ENCODE measurements at regions not wholly inside any gene's neighbourhood (a gene's known extent, or its start where the extent isn't known, plus 50 kb on each side); places are given as distances from the start of the nearest gene placed in this dataset.

DNA sequence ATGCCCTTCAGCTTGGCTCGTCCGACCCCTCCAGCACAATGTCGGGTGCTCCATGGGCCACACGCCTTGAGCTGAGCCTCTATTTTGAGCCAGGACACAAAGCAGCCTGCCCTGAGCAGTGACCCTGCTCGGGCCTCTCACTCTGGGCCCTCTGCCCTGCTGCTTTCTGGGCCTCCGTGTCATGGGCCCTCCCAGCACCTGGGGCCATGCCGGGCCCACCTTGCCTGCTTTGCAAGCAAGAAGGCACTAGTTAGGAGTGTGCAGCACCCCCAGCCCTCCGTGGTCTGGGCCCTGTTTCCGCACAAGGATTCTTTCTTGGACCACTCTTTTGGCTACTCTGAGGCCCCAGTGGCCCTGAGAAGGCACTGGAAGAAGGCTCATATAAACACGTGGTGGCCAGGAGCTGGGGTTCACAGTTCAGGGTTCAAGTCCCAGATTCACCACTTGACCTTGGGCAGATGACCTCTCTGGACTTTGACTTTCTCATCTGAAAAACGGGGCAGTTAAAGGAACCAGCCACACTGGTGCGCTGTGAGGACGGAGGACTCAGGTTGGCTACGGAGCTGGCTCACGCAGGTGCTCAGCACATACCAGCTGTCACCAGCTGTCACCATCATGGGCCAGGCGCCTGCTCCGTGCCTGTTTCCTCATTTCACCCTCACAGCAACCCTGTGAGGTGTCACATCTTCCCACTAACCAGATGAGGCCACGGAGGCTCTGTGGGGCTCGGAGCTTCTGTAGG is 166.0 kb upstream of the GSE1 start:
- no peak overlapping the region for H2BK20ac ChIP-seq (ENCODE audit: low read depth, low read length)
- intact Hi-C loops (cut with micrococcal nuclease) = no loop called here
- H3K56ac ChIP-seq (ENCODE audit: extremely low read depth, insufficient read depth, low read length) = no peak overlapping the region
- ATAC-seq (ENCODE audit: low read depth) (no peak), DNase-seq (no peak)
- no peak overlapping the region for H3K4me2 ChIP-seq (ENCODE audit: low read depth, low read length)
- H3K79me1 ChIP-seq (ENCODE audit: low read depth in 1 of 2, low read length in 2 of 2) = peaks cover 4 to 8% of the 10 kb centered on the region in 2 experiments; a peak in 1 of 4 replicates
- no peaks in the 10 kb centered on the region for H3K9me1 ChIP-seq (ENCODE audit: insufficient read depth, low read length)
- no TSS peak for BruUV-seq (replicated peaks)
- WGBS, 2 experiments (ENCODE audit: extremely low coverage in 2 of 2, insufficient read length in 1 of 2) = 85% methylated on average over 10 of the region's 19 CpGs; no CpG with 5 or more reads in 1 of the 2 experiments
- no peak overlapping the region for H3K14ac ChIP-seq (replicated peaks; ENCODE audit: low read depth, low read length)
- H2BK5ac ChIP-seq (ENCODE audit: low read depth, low read length, poor library complexity, severe bottlenecking) = no peak overlapping the region
- no peaks in the 10 kb centered on the region for H3K36me3 ChIP-seq (ENCODE audit: control insufficient read depth, insufficient read depth, low read length)
- CTCF ChIA-PET = no interaction called here
- H3K9me3 ChIP-seq (ENCODE audit: control insufficient read depth, insufficient read depth, low read length) = no peaks in the 10 kb centered on the region
- POLR2A ChIA-PET (ENCODE audit: unreplicated experiment) = no interaction called here
- no peak overlapping the region for H2AK9ac ChIP-seq (replicated peaks; ENCODE audit: low read depth, low read length, poor library complexity)
- H2BK120ac ChIP-seq (ENCODE audit: low read depth, low read length) = no peak overlapping the region
- no peaks in the 10 kb centered on the region for H3K4me1 ChIP-seq (ENCODE audit: control insufficient read depth, insufficient read depth, low read length)
- H3K18ac ChIP-seq (ENCODE audit: low read depth, low read length) = no peak overlapping the region
- no peak overlapping the region for H3K4ac ChIP-seq (ENCODE audit: low read depth, low read length)
- in situ Hi-C loops (cut with MboI; ENCODE audit: low sequenced_read_pairs) = no loop called here
- H2BK15ac ChIP-seq (ENCODE audit: low read depth, low read length) = no peak overlapping the region
- dilution Hi-C loops (cut with HindIII; ENCODE audit: low sequenced_read_pairs, unreplicated experiment) = no loop called here
- no peak overlapping the region for H2AK5ac ChIP-seq (ENCODE audit: low read depth, low read length)
- H4K91ac ChIP-seq (ENCODE audit: insufficient read depth, low read depth, low read length) = no peak overlapping the region
- no peak overlapping the region for H3K9ac ChIP-seq (ENCODE audit: low read depth, low read length)
- no peak overlapping the region for H4K5ac ChIP-seq (ENCODE audit: low read depth, low read length)
- TF ChIP-seq, protein P1, sequence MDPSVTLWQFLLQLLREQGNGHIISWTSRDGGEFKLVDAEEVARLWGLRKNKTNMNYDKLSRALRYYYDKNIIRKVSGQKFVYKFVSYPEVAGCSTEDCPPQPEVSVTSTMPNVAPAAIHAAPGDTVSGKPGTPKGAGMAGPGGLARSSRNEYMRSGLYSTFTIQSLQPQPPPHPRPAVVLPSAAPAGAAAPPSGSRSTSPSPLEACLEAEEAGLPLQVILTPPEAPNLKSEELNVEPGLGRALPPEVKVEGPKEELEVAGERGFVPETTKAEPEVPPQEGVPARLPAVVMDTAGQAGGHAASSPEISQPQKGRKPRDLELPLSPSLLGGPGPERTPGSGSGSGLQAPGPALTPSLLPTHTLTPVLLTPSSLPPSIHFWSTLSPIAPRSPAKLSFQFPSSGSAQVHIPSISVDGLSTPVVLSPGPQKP (IDR thresholded peaks at IDR 0.05; ENCODE audit: borderline replicate concordance, low read depth, low read length) = no peak
- TF ChIP-seq, protein P2, sequence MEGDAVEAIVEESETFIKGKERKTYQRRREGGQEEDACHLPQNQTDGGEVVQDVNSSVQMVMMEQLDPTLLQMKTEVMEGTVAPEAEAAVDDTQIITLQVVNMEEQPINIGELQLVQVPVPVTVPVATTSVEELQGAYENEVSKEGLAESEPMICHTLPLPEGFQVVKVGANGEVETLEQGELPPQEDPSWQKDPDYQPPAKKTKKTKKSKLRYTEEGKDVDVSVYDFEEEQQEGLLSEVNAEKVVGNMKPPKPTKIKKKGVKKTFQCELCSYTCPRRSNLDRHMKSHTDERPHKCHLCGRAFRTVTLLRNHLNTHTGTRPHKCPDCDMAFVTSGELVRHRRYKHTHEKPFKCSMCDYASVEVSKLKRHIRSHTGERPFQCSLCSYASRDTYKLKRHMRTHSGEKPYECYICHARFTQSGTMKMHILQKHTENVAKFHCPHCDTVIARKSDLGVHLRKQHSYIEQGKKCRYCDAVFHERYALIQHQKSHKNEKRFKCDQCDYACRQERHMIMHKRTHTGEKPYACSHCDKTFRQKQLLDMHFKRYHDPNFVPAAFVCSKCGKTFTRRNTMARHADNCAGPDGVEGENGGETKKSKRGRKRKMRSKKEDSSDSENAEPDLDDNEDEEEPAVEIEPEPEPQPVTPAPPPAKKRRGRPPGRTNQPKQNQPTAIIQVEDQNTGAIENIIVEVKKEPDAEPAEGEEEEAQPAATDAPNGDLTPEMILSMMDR (conservative IDR thresholded peaks at IDR 0.05; ENCODE audit: low read depth, low read length) = no peak
- H4K8ac ChIP-seq (ENCODE audit: low read depth in 2 of 2, low read length in 2 of 2) = no peak overlapping the region
- H4K20me1 ChIP-seq (ENCODE audit: insufficient read depth, low read length) = peaks cover 62% of the 10 kb centered on the region
- H3K27me3 ChIP-seq (ENCODE audit: control insufficient read depth, insufficient read depth, low read length) = no peaks in the 10 kb centered on the region
- no peak overlapping the region for H2AFZ ChIP-seq (replicated peaks; ENCODE audit: low read length, poor library complexity)
- H3K27ac ChIP-seq (ENCODE audit: insufficient read depth, low read length) = no peak overlapping the region
- H3K23ac ChIP-seq (ENCODE audit: low read depth, low read length) = no peak overlapping the region
- H3K4me3 ChIP-seq (ENCODE audit: insufficient read depth, low read depth, low read length) = no peak overlapping the region

Data from IMR-90 (cell line).